Gastrocnemius medialis (tissue), 4 donors: ENCODE measurements at regions not wholly inside any gene's neighbourhood (a gene's known extent, or its start where the extent isn't known, plus 50 kb on each side); places are given as distances from the start of the nearest gene placed in this dataset.

Source experiments
- ATAC-seq, 2 donors: fragments of 150-250 bp; one replicate each; pipeline ENCODE4 v1.9.1; 2016
- DNase-seq, 2 donors: peaks; one replicate each; pipeline ENCODE4 v3.0.0-alpha.2; 2019
- H3K27ac ChIP-seq, 4 donors: fragments of 200-600 bp; sonication (generic); 1 replicate in 1 of 4; 2 replicates in 3 of 4; pipeline ENCODE4 v1.5.1; 2016 to 2018; ENCODE audit warnings: mild to moderate bottlenecking in 2 of 4, moderate library complexity in 1 of 4
- H3K27me3 ChIP-seq, 3 donors: fragments of 200-600 bp; sonication (generic) in 2 of 3; 1 replicate in 1 of 3; 2 replicates in 2 of 3; pipeline versions ENCODE4 v1.5.1 to v1.6.0; 2016 to 2019; ENCODE audit warnings: mild to moderate bottlenecking in 1 of 3, moderate library complexity in 1 of 3
- H3K36me3 ChIP-seq, 2 donors: fragments of 200-600 bp; sonication (generic) in 1 of 2; one replicate each; pipeline ENCODE4 v1.5.1; 2017 to 2018
- H3K4me1 ChIP-seq, 2 donors: fragments of 200-600 bp; sonication (generic) in 1 of 2; one replicate each; pipeline ENCODE4 v1.5.1; 2016 to 2017; ENCODE audit warnings: mild to moderate bottlenecking in 2 of 2
- H3K4me3 ChIP-seq, 4 donors: fragments of 200-600 bp; sonication (generic) in 3 of 4; 1 replicate in 1 of 4; 2 replicates in 3 of 4; pipeline ENCODE4 v1.5.1; 2016 to 2019; ENCODE audit warnings: mild to moderate bottlenecking in 2 of 4
- H3K9me3 ChIP-seq, 3 donors: fragments of 200-600 bp; sonication (generic) in 2 of 3; 1 replicate in 1 of 3; 2 replicates in 2 of 3; pipeline ENCODE4 v1.5.1; 2016 to 2019
- POLR2A ChIP-seq, 2 donors: fragments of 450-650 bp; IDR thresholded peaks; one replicate each; pipeline ENCODE4 v1.6.1; 2017; ENCODE audit warnings: antibody characterized with exemption in 2 of 2, mild to moderate bottlenecking in 2 of 2, moderate library complexity in 2 of 2
- in situ Hi-C, 4 donors: fragments of 200-750 bp; cut with MboI; loops; one replicate each; pipeline versions ENCODE4 v1.15.0 to v1.8.0; 2017; ENCODE audit warnings: low sequenced_read_pairs in 4 of 4
- intact Hi-C: fragments of 100-400 bp; cut with DNase I; formaldehyde crosslinking; loops from one replicate; pipeline ENCODE4 v1.15.1; 2023; ENCODE audit warnings: low total_unique reads
- TF ChIP-seq, protein P1 (sequence below), 5 experiments: fragments of 450-650 bp in 3 of 5; fragments of 200-600 bp in 2 of 5; sonication (generic) in 2 of 5; IDR thresholded peaks in 4 of 5; conservative IDR thresholded peaks in 1 of 5; 1 replicate in 4 of 5; 2 replicates in 1 of 5; pipeline ENCODE4 v1.5.1; 2016 to 2019; ENCODE audit warnings: antibody characterized with exemption in 5 of 5, mild to moderate bottlenecking in 3 of 5, moderate library complexity in 3 of 5

DNA sequence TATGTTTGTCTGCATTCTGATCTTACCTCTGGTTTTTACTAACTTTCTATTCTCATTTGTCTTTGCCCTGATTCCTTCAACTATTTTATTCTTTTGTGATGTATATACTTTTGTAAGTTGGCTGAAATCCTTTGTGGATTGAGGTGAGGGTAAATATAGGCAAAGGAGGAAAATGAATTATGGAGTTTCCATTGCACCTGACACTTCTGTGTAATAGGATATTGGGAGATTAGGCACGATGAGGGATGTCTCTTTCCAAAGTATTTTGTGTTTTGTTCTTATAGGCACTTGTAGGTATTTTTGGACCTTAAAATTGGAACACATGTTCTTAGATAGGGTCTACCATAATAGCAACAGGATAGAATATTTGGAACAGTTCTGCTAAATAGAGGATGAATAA is 76.4 kb downstream of the HRH4 start:
- H3K36me3 ChIP-seq = no peaks in the 10 kb centered on the region
- no peaks in the 10 kb centered on the region for H3K9me3 ChIP-seq
- intact Hi-C loops (no loop called here), in situ Hi-C loops (no loop called here)
- no peak overlapping the region for H3K27ac ChIP-seq
- ATAC-seq (no peak), DNase-seq (no peak)
- H3K27me3 ChIP-seq = peaks cover 0 to 2% (median 0%) of the 10 kb centered on the region in 3 donors
- no peaks in the 10 kb centered on the region for H3K4me1 ChIP-seq
- H3K4me3 ChIP-seq = no peak overlapping the region
- TF ChIP-seq, protein P1, sequence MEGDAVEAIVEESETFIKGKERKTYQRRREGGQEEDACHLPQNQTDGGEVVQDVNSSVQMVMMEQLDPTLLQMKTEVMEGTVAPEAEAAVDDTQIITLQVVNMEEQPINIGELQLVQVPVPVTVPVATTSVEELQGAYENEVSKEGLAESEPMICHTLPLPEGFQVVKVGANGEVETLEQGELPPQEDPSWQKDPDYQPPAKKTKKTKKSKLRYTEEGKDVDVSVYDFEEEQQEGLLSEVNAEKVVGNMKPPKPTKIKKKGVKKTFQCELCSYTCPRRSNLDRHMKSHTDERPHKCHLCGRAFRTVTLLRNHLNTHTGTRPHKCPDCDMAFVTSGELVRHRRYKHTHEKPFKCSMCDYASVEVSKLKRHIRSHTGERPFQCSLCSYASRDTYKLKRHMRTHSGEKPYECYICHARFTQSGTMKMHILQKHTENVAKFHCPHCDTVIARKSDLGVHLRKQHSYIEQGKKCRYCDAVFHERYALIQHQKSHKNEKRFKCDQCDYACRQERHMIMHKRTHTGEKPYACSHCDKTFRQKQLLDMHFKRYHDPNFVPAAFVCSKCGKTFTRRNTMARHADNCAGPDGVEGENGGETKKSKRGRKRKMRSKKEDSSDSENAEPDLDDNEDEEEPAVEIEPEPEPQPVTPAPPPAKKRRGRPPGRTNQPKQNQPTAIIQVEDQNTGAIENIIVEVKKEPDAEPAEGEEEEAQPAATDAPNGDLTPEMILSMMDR (IDR thresholded peaks at IDR 0.05 in 4 of 5, conservative IDR thresholded peaks at IDR 0.05 in 1 of 5) = no peak
- no peak for TF ChIP-seq POLR2A (IDR thresholded peaks at IDR 0.05)

DNA sequence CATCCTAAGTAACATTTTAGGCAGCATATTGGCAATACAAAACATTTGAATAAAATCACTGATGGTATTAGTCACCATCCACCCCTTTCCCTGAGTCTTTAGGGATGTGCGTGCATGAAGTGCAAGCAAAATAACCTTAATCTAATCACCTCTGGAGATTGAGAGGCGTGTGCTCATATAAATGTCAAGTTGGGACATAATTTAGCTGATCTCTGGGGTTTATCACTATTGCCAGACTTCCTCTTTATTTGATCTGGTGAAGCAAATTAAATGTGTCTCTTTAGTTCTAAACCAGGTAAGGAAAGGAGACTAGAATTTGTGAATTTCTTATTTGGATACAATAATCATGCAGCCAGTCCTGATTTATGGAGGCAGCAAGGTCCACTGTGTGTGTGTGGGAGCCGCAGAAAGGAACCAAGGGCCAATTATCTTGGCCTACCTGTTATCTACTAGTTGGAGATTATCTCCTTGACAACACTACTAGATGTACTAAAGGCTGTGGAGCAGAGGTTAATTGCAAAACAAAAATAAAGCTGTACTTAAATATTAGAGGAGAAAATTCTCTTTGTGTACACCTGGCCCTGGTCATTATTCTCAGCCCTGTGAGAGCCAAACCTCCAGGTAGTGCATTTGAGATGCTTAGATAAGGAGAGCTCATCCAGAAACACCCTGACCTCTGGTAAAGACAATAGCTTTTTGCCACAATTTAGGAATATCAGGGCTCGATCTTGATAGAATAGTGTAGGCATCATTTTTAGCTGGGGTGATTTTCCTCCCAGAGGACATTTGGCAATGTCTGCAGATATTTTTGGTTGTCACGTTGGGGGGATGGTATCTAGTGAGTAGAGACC is 78.2 kb downstream of the HRH4 start:
- no peak for ATAC-seq
- Histone ChIP-seq H3K27ac (no peak overlapping the region), H3K9me3 (no peaks in the 10 kb centered on the region), H3K36me3 (no peaks in the 10 kb centered on the region), H3K4me3 (no peak overlapping the region), H3K27me3 (no peaks in the 10 kb centered on the region), H3K4me1 (no peaks in the 10 kb centered on the region)
- in situ Hi-C loops (no loop called here), intact Hi-C loops (no loop called here)
- no peak for TF ChIP-seq POLR2A (IDR thresholded peaks at IDR 0.05)
- TF ChIP-seq, protein P1 (IDR thresholded peaks at IDR 0.05 in 4 of 5, conservative IDR thresholded peaks at IDR 0.05 in 1 of 5) = no peak
- no peak for DNase-seq

DNA sequence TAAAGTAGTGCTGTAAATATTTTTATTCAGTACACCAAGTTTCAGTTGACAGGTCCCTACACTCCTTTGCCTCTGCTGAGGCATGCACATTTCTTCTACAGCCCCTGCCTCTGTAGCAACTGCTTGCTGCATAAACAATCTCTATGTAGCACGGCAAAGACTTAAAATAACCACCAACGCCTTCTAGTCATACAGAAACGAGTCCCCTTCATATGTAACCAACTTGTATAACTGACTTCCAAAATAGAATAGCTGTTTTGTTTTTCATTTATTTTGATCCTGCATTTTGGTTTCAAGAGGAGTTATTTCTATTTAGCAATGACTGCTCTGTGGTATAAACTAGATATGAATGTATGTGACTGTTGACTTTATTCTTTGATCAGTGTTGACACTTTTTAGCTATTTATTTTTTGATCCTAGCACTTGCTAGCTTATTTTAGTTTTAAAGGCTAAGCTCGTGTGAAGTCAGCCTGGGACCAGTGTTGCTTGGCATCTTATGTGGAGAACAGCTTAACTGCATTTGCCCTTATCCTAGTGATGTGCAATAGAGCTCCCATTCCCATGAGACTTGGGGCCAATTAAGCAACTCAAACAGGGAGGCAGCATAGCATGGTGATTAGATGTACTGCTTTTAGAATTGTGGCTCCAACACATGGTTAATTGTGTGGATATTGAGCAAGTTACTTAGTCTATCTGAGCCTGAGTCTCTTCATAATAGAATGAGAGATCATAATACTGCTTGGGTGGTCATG is 79.6 kb downstream of the HRH4 start:
- no peak for DNase-seq
- ATAC-seq = no peak
- no peak for TF ChIP-seq POLR2A (IDR thresholded peaks at IDR 0.05)
- TF ChIP-seq, protein P1 (IDR thresholded peaks at IDR 0.05 in 4 of 5, conservative IDR thresholded peaks at IDR 0.05 in 1 of 5) = no peak

DNA sequence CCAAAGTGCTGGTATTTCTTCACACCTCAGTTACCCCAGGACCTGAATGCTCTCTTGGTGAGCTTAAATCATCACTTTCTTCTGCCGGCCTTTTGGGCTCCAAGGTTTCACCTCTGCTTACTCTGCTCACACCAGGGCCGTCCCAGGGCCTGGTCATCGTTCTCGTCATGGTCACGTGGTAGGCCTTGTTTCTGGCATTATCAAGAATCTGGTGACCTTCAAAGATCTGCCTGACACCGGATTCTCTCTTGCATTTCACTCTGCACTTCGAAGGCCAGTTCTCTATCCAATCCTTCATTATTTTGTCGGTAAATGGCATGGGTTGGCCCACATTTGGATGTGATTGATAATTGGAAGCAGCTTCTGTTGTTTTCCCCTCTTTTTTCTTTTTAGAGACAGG is 80.5 kb downstream of the HRH4 start:
- H3K4me3 ChIP-seq = no peak overlapping the region
- intact Hi-C loops = loop anchor here (5.0 kb wide), 1 partner anchor 186 kb away; no protein-coding TSS in a partner anchor
- DNase-seq (no peak), ATAC-seq (no peak)
- H3K27ac ChIP-seq = no peak overlapping the region
- H3K4me1 ChIP-seq = no peaks in the 10 kb centered on the region
- no peak for TF ChIP-seq POLR2A (IDR thresholded peaks at IDR 0.05)
- TF ChIP-seq, protein P1 (IDR thresholded peaks at IDR 0.05 in 4 of 5, conservative IDR thresholded peaks at IDR 0.05 in 1 of 5) = no peak
- no peaks in the 10 kb centered on the region for H3K27me3 ChIP-seq
- H3K9me3 ChIP-seq = no peaks in the 10 kb centered on the region
- H3K36me3 ChIP-seq = no peaks in the 10 kb centered on the region
- in situ Hi-C loops = no loop called here

More for the DNA sequence above, 79.6 kb downstream of the HRH4 start:
- Histone ChIP-seq H3K36me3 (no peaks in the 10 kb centered on the region), H3K27ac (no peak overlapping the region), H3K27me3 (no peaks in the 10 kb centered on the region), H3K4me3 (no peak overlapping the region), H3K4me1 (no peaks in the 10 kb centered on the region), H3K9me3 (no peaks in the 10 kb centered on the region)
- in situ Hi-C loops (no loop called here), intact Hi-C loops (loop anchor here (5.0 kb wide), 1 partner anchor 187 kb away; no protein-coding TSS in a partner anchor)
